Esophagus squamous epithelium (tissue), 5 donors: ENCODE measurements at regions not wholly inside any gene's neighbourhood (a gene's known extent, or its start where the extent isn't known, plus 50 kb on each side); places are given as distances from the start of the nearest gene placed in this dataset.

Experiments
- DNase-seq: peaks from one replicate; lab custom pipeline; 2025; lab: John Stamatoyannopoulos, UW
- H3K27ac ChIP-seq, 4 donors: fragments of 200-600 bp; sonication (generic); one replicate each; pipeline ENCODE4 v1.5.1; 2016 to 2019; ENCODE audit warnings: mild to moderate bottlenecking in 1 of 4
- H3K27me3 ChIP-seq, 4 donors: fragments of 200-600 bp; sonication (generic); 1 replicate in 3 of 4; 2 replicates in 1 of 4; pipeline versions ENCODE4 v1.5.1 to v1.6.0; 2017 to 2021; ENCODE audit warnings: antibody characterized with exemption in 1 of 4
- H3K36me3 ChIP-seq, 3 donors: fragments of 200-600 bp; sonication (generic); one replicate each; pipeline ENCODE4 v1.5.1; 2016 to 2019
- H3K4me1 ChIP-seq, 3 donors: fragments of 200-600 bp; sonication (generic); one replicate each; pipeline ENCODE4 v1.5.1; 2017 to 2019
- H3K4me3 ChIP-seq, 4 donors: fragments of 200-600 bp; sonication (generic); 1 replicate in 3 of 4; 2 replicates in 1 of 4; pipeline ENCODE4 v1.5.1; 2016 to 2019; ENCODE audit warnings: mild to moderate bottlenecking in 2 of 4, moderate library complexity in 1 of 4
- H3K9me3 ChIP-seq, 3 donors: fragments of 200-600 bp; sonication (generic); one replicate each; pipeline ENCODE4 v1.5.1; 2016 to 2019
- CTCF ChIP-seq, 6 experiments: fragments of 450-650 bp in 4 of 6; fragments of 200-600 bp in 2 of 6; sonication (generic) in 2 of 6; IDR thresholded peaks; one replicate each; pipeline ENCODE4 v1.5.1; 2016 to 2019; ENCODE audit warnings: antibody characterized with exemption in 6 of 6, mild to moderate bottlenecking in 4 of 6, moderate library complexity in 4 of 6
- POLR2A ChIP-seq, 4 donors: fragments of 450-650 bp; IDR thresholded peaks; one replicate each; pipeline ENCODE4 v1.6.1; 2017; ENCODE audit warnings: antibody characterized with exemption in 4 of 4, mild to moderate bottlenecking in 4 of 4, moderate library complexity in 3 of 4
- WGBS, 2 donors: methylation state at CpG; one replicate each; pipeline ENCODE4 v1.1.5; 2018; 5-methylcytosine and 5-hydroxymethylcytosine counted together
- intact Hi-C: fragments of 100-400 bp; cut with DNase I; formaldehyde crosslinking; loops from one replicate; pipeline ENCODE4 v1.15.0; 2022
- donor health status: DM: yes; HTN: yes; CAD: no.

- Histone ChIP-seq H3K9me3 (no peaks in the 10 kb centered on the region), H3K36me3 (no peaks in the 10 kb centered on the region), H3K27me3 (peaks cover 0 to 9% (median 0%) of the 10 kb centered on the region in 4 donors), H3K4me3 (no peak overlapping the region), H3K27ac (no peak overlapping the region), H3K4me1 (no peaks in the 10 kb centered on the region)
- 91 to 93% methylated on average over 3 of the region's 3 CpGs for WGBS, 2 donors
- TF ChIP-seq CTCF (IDR thresholded peaks at IDR 0.05) (no peak), POLR2A (IDR thresholded peaks at IDR 0.05) (no peak)
- intact Hi-C loops, result no loop called here
- no peak for DNase-seq
These were observed 262.9 kb upstream of the RUNX1 start for GRCh38 chr21:35311985-35312384.

- H3K27me3 ChIP-seq, result peaks cover 0 to 3% (median 0%) of the 10 kb centered on the region in 4 donors
- H3K36me3 ChIP-seq, result no peaks in the 10 kb centered on the region
- 75 to 84% methylated on average over 3 of the region's 3 CpGs for WGBS, 2 donors
- H3K4me1 ChIP-seq, result no peaks in the 10 kb centered on the region
- no peak overlapping the region for H3K4me3 ChIP-seq
- H3K9me3 ChIP-seq, result no peaks in the 10 kb centered on the region
- H3K27ac ChIP-seq, result no peak overlapping the region
- TF ChIP-seq CTCF (IDR thresholded peaks at IDR 0.05) (no peak), POLR2A (IDR thresholded peaks at IDR 0.05) (no peak)
- no peak for DNase-seq
- intact Hi-C loops, result no loop called here
These were observed 260.2 kb upstream of the RUNX1 start for GRCh38 chr21:35309316-35309715.

- no peaks in the 10 kb centered on the region for H3K27me3 ChIP-seq
- intact Hi-C loops, result no loop called here
- H3K27ac ChIP-seq, result no peak overlapping the region
- no peak overlapping the region for H3K4me3 ChIP-seq
- TF ChIP-seq CTCF (IDR thresholded peaks at IDR 0.05) (no peak), POLR2A (IDR thresholded peaks at IDR 0.05) (no peak)
- no peaks in the 10 kb centered on the region for H3K4me1 ChIP-seq
- WGBS, 2 donors, result 9 to 42% methylated on average over 1 of the region's 1 CpG
- no peaks in the 10 kb centered on the region for H3K9me3 ChIP-seq
- H3K36me3 ChIP-seq, result no peaks in the 10 kb centered on the region
- no peak for DNase-seq
These were observed 254.0 kb upstream of the RUNX1 start for GRCh38 chr21:35303085-35303484.

GRCh38 chr21:35298757-35299156 lies 249.7 kb upstream of the RUNX1 start:
- intact Hi-C loops, result no loop called here
- H3K27ac ChIP-seq, result no peak overlapping the region
- WGBS, 2 donors, result 71 to 73% methylated on average over 3 of the region's 3 CpGs

GRCh38 chr21:35297665-35298064 lies 248.6 kb upstream of the RUNX1 start:
- intact Hi-C loops, result no loop called here
- TF ChIP-seq CTCF (IDR thresholded peaks at IDR 0.05) (no peak), POLR2A (IDR thresholded peaks at IDR 0.05) (no peak)
- Histone ChIP-seq H3K4me1 (peaks cover 0 to 16% (median 3%) of the 10 kb centered on the region in 3 donors), H3K27me3 (no peaks in the 10 kb centered on the region), H3K27ac (no peak overlapping the region), H3K4me3 (no peak overlapping the region), H3K36me3 (no peaks in the 10 kb centered on the region), H3K9me3 (no peaks in the 10 kb centered on the region)
- WGBS, 2 donors, result 68 to 77% methylated on average over 4 of the region's 4 CpGs
- DNase-seq, result no peak

More at GRCh38 chr21:35298757-35299156, 249.7 kb upstream of the RUNX1 start:
- no peaks in the 10 kb centered on the region for H3K36me3 ChIP-seq
- no peak overlapping the region for H3K4me3 ChIP-seq
- DNase-seq, result no peak
- no peaks in the 10 kb centered on the region for H3K9me3 ChIP-seq
- TF ChIP-seq CTCF (IDR thresholded peaks at IDR 0.05) (no peak), POLR2A (IDR thresholded peaks at IDR 0.05) (no peak)
- H3K4me1 ChIP-seq, result peaks cover 0 to 16% (median 3%) of the 10 kb centered on the region in 3 donors
- H3K27me3 ChIP-seq, result no peaks in the 10 kb centered on the region
